NCI-H524 treated with DMSO at 0.1 percent for 48 hours (cell line): ENCODE measurements at regions not wholly inside any gene's neighbourhood (a gene's known extent, or its start where the extent isn't known, plus 50 kb on each side); places are given as distances from the start of the nearest gene placed in this dataset.
"Not testable (repeated sequence)": the region's sequence is repeated elsewhere in the genome, so short reads cannot be mapped to it uniquely, and the experiment has no call there.

ENCODE experiments used
- DNase-seq: peaks from one replicate; lab custom pipeline; 2025; lab: John Stamatoyannopoulos, UW

DNA sequence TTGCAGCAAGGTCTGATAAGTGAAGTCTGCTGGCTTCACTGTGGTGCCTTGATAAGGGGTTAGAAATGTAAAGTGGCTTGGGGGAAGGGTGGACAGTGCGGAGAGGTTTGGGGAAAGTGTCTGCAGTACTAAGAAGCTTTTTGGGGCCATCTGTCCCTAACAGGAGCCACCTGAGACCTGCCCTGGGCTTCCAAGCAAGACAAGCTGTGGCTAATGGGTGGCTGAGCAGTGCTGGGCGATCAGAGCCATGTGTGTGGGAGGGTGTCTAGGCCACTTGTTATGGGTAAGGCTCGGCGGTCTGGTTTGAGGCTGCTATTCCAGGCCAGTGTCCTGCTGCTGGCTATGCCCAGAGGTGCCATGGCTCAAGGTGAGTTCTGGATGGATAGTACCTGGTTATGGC, 185.4 kb upstream of the MTMR8 start:
- peak; percentile 93 for DNase-seq

DNA sequence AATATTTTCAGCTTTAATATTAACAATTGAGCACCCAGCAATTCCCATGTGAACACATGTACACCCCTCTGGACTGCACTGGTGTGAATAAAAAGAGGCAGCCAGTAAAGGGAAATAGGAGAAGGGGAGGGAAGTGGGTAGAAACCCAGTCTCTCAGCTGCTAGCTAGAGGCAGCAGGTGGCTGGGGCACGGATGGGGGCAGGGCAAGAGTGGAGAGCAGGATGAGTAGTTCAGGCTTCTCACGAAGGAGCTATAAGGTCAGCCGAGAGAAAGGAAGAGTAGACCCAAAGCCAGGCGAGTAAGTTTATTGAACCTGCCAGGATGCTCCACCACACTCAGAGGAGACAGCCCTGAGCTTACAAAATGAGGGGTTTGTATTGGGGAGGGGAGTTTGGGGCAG, 184.8 kb upstream of the MTMR8 start:
- DNase-seq, result peak; percentile 81

DNA sequence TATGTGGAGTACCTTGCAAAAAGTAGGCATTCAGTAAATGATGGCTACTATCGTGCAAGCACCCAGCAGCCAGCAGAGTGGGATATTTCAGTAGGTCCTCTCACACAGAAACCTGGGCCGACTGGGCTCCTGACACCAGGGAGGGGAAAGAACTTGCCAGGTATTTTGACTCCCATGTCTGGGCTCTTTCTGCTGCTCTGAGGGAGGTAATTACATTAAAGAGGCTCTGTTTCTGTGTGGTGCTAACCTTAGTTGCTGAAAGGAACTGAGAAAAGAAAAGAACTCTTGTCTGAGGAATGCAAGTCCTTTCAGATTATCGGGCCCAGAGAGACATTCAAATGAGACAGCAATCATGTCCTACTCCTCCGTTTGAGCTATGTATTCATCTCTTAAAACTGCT, 175.8 kb upstream of the MTMR8 start:
- DNase-seq, result no peak

DNA sequence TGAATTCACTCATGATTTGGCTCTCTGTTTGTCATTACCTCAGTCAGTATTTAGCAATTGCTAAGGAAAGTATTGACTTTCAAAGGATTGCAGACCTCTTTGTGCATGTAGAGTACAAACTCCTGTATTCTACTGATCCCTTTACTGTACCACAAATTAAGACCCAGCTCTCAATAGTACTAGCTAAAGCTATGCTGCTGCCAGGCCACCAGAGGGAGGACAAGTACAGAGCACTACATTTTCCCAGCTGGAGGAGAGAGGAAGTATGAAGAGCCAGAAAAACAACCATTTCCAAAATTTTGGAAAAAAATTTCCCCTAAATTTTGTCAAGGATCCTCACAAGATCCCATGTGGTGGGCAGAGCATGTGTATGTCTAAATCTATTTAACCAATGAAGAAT, 175.0 kb upstream of the MTMR8 start:
- peak; percentile 38 for DNase-seq

DNA sequence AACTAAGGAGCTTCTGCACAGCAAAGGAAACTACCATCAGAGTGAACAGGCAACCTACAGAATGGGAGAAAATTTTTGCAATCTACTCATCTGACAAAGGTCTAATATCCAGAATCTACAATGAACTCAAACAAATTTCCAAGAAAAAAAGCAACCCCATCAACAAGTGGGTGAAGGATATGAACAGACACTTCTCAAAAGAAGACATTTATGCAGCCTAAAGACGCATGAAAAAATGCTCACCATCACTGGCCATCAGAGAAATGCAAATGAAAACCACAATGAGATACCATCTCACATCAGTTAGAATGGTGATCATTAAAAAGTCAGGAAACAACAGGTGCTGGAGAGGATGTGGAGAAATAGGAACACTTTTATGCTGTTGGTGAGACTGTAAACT, 170.1 kb upstream of the MTMR8 start:
- DNase-seq, result not testable (repeated sequence)

DNA sequence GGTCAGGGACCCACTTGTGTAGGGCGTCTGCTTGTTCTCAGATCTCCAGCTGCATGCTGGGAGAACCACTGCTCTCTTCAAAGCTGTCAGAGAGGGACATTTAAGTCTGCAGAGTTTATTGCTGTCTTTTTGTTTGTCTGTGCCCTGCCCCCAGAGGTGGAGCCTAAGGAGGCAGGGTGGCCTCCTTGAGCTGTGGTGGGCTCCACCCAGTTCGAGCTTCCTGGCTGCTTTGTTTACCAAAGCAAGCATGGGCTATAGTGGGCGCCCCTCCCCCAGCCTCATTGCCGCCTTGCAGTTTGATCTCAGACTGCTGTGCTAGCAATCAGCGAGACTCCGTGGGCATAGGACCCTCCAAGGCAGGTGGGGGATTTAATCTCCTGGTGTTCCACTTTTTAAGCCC, 154.0 kb upstream of the MTMR8 start:
- DNase-seq, result peak; percentile 26

DNA sequence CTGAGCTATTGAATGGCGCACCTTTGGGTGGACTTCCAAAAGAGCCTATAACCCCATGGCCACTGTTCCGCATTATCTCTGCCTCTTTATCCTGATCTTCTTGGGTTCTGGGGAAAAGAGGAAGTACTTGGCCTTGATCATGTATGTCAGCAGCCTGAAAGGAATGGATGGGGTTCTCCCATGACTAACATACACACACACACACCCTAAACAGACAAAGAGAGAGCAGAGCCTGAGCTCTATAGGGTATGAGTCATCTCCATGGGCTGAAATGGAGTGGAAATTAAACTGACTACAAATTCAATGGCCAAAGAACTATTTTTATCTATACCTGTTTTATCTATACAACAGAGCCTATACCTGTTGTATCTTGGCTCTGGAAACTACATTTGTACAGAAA, 141.5 kb upstream of the MTMR8 start:
- no peak for DNase-seq
